Urinary bladder (tissue), 3 donors: ENCODE measurements at regions not wholly inside any gene's neighbourhood (a gene's known extent, or its start where the extent isn't known, plus 50 kb on each side); places are given as distances from the start of the nearest gene placed in this dataset.

ENCODE experiments used
- DNase-seq: peaks from one replicate; pipeline ENCODE4 v3.0.0-alpha.2; 2015; ENCODE audit errors: extremely low spot score
- H3K27ac ChIP-seq: one replicate; pipeline ENCODE4 v1.5.1; 2013; ENCODE audit warnings: low read depth, mild to moderate bottlenecking, moderate library complexity
- H3K36me3 ChIP-seq: one replicate; pipeline ENCODE4 v1.6.1; 2013; ENCODE audit warnings: mild to moderate bottlenecking, moderate library complexity; ENCODE audit not compliant: insufficient read depth
- H3K4me1 ChIP-seq: one replicate; pipeline ENCODE4 v1.6.1; 2013; ENCODE audit warnings: mild to moderate bottlenecking, moderate library complexity; ENCODE audit not compliant: insufficient read depth
- H3K4me3 ChIP-seq: one replicate; pipeline ENCODE4 v1.5.1; 2013; ENCODE audit warnings: low read depth, low read length
- WGBS: extraction: QIAGEN DNeasy Blood & Tissue Kit; methylation state at CpG from one replicate; pipeline ENCODE4 v1.1.7; 2013; 5-methylcytosine and 5-hydroxymethylcytosine counted together
- donor health status: healthy with polysubstance abuse.
- donor health status: healthy.

DNA sequence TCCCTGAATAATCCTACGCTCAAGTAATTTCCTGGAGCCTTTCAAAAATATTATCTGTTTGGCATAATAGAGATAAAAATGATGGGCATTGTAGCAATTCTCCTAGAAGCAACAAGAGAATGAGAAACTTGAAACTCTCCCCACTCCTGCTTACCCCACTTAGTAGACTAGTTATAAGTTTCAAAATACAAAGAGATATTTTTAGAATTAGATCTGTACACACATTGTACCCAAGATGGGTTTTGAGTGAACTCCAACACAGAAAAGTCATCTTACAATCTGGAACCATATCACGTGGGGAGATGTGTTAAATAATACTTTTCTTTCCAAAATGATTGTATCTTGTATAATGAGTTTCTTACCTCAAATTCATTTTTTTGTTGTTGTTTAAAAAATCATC is 484.9 kb downstream of the LPIN1 start:
- no peak for DNase-seq
- Histone ChIP-seq H3K36me3 (no peaks in the 10 kb centered on the region), H3K4me1 (no peaks in the 10 kb centered on the region), H3K4me3 (no peak overlapping the region), H3K27ac (no peak overlapping the region)
- 79% methylated on average over 2 of the region's 2 CpGs for WGBS

DNA sequence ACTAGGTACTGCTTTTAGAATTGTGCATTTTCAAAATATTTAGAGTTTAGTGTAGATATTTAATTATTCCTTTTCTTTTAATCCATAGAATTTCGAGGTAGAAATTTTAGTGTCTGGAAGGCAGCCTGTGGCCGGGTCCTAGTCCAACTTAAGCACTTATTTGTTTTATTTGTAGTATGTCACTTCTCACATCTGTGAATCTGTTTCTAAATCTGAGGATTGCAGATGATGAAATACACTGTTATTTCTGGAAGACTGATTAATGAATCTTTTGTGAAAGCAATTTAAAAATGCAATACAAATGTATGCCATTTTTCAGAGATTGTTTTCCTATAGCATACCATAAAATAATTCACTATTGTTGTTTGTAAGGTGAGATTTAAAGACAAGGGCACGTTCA is 483.9 kb upstream of the TRIB2 start:
- H3K36me3 ChIP-seq = no peaks in the 10 kb centered on the region
- no peaks in the 10 kb centered on the region for H3K4me1 ChIP-seq
- no peak for DNase-seq
- no peak overlapping the region for H3K27ac ChIP-seq
- no peak overlapping the region for H3K4me3 ChIP-seq
- 58% methylated on average over 3 of the region's 3 CpGs for WGBS

DNA sequence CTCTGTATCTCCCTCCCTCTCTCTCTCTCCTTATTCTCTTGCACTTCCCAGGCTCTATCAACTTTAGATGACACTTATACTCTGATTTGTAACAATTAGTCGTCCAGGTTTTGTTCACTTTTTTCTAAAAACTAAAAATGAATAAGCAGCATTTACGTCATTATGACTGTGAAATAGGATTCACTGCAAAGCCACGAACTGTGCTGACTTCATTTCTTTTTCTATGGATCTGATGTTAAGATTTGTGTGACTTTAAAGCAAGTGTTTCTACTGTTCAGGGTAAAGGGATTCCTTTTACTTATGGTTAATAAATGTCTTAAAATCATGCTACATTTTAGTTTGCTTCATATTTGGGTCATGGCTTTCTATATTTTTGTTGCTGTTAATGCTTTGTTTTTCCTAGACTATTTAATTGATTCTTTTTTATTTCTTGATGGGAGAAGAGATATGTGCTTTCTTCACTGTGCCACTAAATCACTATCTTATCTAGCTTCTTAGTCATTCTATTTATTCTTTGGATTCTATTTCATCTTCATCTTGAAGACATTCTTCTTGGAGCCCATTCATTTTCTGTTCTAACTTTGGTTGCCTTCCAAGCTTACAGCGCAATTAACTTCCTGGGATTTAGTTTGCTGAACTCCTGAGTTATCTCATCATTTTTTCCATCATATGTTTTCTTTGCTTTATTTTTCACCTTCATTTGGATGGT is 480.4 kb upstream of the TRIB2 start:
- Histone ChIP-seq H3K4me1 (no peaks in the 10 kb centered on the region), H3K36me3 (no peaks in the 10 kb centered on the region), H3K4me3 (no peak overlapping the region), H3K27ac (no peak overlapping the region)
- WGBS = 41% methylated on average over 4 of the region's 4 CpGs
- DNase-seq = no peak

DNA sequence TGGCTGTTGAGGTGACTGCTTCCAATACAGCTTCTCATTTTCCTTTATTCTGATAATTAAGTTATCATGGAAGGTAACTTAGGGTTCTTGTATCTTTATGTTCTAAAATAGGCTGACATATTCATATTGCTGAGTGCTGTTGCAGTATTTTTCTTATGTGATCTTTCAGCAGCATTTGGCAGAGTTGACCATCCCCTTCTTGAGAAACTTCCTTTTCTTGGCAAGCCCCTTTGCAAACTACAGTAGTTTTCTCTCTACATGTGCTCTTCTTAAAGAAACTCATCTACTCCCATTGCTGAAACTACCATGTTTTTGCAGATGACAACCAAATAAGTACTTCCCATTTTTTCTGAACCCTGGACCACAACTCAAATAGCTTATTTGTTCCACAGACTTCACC is 476.5 kb upstream of the TRIB2 start:
- no peaks in the 10 kb centered on the region for H3K4me1 ChIP-seq

DNA sequence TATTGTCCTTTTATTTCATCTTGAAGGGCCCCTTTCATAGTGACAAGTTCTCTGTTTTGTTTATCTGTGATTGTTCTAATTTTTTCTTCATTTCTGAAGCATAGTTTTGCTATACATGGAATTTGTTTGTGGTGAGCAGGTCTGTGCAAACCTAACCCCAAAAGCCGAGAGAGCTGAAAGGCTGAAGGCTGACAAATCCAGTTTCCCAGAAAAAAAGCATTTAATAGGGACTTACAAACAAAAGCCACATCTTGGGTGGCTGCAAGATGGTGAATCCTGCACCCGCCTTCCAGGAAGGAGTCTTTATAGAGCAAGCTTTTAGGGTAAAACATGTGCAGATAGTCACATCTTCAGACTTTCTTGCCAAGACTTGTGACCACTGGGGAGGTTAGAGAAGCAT is 473.4 kb upstream of the TRIB2 start:
- DNase-seq = no peak
- no peak overlapping the region for H3K27ac ChIP-seq
- no peak overlapping the region for H3K4me3 ChIP-seq
- 90% methylated on average over 2 of the region's 2 CpGs for WGBS
- no peaks in the 10 kb centered on the region for H3K4me1 ChIP-seq
- H3K36me3 ChIP-seq = no peaks in the 10 kb centered on the region

More for the DNA sequence above, 476.5 kb upstream of the TRIB2 start:
- no peak overlapping the region for H3K4me3 ChIP-seq
- H3K36me3 ChIP-seq = no peaks in the 10 kb centered on the region
- no peak for DNase-seq
- H3K27ac ChIP-seq = no peak overlapping the region

DNA sequence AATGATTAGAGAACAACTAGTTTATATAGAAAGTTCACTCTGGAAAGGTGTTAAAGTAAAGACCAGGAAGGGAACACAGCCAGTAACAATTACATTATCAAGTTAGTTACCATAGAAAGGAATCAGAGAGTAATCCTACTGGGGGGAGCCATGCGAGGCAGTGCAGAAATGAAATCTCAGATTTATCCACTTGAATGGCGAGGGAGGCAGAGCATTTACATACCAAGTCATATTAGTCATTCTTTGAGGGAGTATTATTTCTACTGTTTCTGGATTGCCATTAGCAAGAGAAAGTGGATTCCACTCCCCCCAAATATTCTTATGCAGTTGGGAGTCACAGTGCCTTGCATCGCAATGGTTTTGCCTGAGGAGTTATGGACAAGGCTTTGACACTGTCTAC is 472.7 kb upstream of the TRIB2 start:
- Histone ChIP-seq H3K4me3 (no peak overlapping the region), H3K4me1 (no peaks in the 10 kb centered on the region), H3K36me3 (no peaks in the 10 kb centered on the region), H3K27ac (no peak overlapping the region)
- no peak for DNase-seq
- WGBS = 68% methylated on average over 3 of the region's 3 CpGs

DNA sequence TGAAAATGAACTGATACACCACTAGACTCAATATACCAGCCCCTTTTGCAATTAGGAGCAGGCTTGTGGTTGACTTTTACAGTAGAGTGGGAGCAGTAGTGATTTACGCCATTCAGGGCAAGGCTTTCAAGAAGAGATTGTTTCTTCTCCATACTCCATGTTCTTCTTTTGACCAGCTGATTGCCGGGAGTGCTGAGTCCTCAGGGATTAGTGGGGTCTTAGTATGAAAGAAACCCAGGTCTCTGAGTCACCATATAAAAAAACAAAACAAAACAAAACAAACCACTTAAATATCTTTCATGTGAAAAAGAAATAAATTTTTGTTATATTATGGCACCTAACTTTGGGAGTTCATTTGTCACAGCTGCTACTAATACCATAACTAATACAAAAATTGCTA is 465.6 kb upstream of the TRIB2 start:
- H3K36me3 ChIP-seq = no peaks in the 10 kb centered on the region
- WGBS = 77% methylated on average over 2 of the region's 2 CpGs
- H3K27ac ChIP-seq = no peak overlapping the region
- H3K4me1 ChIP-seq = no peaks in the 10 kb centered on the region
- no peak overlapping the region for H3K4me3 ChIP-seq
- no peak for DNase-seq

DNA sequence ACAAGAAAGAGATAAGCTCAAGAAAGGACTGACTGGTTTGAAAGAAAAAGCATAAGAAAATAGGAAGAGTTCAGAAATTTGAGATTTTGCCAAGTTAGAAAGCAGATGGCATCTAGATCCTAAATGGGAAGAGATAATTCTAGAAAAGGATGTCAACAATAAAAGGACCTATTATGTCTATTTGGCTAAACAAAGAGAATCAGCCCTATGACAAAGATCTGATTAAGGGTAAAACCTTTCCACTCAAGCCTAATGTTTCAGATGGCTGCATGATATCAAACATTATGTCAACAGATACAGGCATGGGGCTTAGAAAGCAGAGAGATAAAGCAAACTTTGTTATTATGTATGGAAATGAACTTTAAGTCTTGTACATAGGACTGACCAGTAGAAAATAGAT is 465.0 kb upstream of the TRIB2 start:
- DNase-seq = no peak
- no peaks in the 10 kb centered on the region for H3K4me1 ChIP-seq
- no peak overlapping the region for H3K27ac ChIP-seq
- H3K4me3 ChIP-seq = no peak overlapping the region
- no peaks in the 10 kb centered on the region for H3K36me3 ChIP-seq

DNA sequence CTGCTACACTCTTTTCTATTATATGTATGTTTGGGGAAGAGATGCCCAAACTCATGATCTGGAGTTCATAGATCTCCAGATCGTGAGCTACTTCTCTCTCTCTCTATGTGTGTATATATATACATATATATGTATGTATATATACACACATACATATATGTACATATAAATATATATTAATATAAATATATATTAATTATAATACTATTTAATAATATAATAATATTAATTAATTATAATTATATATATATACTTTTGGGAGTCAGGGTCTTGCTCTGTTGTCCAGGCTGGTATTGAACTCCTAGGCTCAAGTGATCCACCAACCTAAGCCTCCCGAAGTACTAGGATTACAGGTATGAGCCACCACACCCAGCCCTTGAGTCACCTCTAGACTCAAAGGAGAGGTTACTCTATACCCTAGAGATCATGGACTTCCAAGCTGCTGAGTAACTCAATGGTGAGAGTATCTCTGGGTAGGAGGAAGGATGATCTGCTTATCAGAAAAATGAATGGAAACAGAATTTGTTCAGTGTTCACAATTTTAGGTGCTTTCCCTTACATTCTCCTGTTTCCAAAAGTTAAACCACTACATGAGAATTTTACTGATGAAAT is 463.5 kb upstream of the TRIB2 start:
- DNase-seq = no peak
- Histone ChIP-seq H3K4me3 (no peak overlapping the region), H3K27ac (no peak overlapping the region), H3K36me3 (no peaks in the 10 kb centered on the region), H3K4me1 (no peaks in the 10 kb centered on the region)
- 94% methylated on average over 2 of the region's 2 CpGs for WGBS

DNA sequence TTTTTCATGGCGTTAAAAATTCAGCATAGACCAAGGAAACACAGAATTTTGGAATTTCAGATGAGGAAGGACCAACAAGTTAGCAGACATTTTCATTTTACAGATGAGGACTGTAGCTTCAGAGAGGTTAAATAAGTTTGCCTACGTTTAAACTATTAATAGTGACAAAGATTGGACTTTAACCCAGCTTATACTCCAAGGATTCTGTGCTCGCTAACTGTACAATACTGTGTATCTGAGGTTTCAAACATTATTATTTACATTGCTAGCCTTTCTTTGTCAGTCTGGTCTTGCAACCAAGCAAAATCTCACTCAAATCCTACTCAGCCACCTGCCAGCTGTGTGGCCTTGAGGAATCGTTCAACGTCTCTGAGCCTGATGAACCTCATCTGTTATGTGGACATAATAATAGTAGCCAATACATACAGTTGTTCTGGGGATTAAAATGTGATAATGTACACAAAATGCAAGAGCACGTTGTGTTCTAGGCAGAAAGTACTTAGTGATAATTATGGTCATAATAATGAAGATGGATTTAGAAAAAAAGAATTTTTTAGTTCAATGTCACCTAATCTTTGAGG is 462.4 kb upstream of the TRIB2 start:
- 52% methylated on average over 6 of the region's 6 CpGs for whole genome bisulfite sequencing
- Histone ChIP-seq H3K27ac (no peak overlapping the region), H3K4me1 (no peaks in the 10 kb centered on the region), H3K36me3 (no peaks in the 10 kb centered on the region), H3K4me3 (no peak overlapping the region)
- DNase-seq = no peak

DNA sequence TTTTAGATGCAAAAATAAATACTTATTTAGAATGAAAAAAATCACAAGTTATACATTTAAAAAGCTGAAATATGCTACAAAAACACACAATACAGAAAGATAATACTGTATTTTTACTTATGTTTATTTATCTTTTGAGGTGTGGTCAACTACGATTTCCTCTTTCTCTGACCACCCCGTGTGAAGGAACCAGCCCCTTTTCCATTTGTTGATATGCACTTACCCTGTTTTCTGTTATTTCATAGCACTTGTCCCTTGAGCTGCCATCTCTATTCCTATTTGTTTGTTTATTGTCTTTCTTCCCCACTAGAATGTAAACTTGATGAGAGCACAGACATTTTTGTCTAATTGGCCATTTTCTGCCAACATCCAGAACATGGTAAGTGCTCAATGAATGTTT is 460.5 kb upstream of the TRIB2 start:
- DNase-seq = no peak
- H3K36me3 ChIP-seq = no peaks in the 10 kb centered on the region
- no peak overlapping the region for H3K4me3 ChIP-seq
- H3K4me1 ChIP-seq = no peaks in the 10 kb centered on the region
- WGBS = 76% methylated on average over 2 of the region's 2 CpGs
- H3K27ac ChIP-seq = no peak overlapping the region

DNA sequence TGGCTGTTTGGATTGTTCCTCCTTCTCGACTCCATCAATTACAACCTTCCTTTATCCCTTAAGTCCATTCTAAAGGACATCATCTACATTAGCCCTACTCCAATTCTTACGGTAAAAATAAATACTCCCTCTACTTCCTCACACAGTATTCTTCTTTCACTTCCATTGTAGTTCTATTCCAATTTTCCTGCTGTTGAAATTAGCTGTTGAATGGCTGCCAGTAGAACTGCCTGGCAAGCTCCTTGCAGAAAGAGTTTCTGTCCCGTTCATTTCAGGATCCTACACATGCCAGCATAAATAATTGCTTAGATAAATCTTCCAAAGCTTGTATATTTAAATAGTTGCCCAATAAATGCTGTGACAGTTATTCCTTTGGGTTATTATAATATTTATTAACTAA is 459.3 kb upstream of the TRIB2 start:
- no peak overlapping the region for H3K27ac ChIP-seq
- no peaks in the 10 kb centered on the region for H3K4me1 ChIP-seq
- 28% methylated on average over 3 of the region's 3 CpGs for WGBS
- no peak overlapping the region for H3K4me3 ChIP-seq
- DNase-seq = no peak
- no peaks in the 10 kb centered on the region for H3K36me3 ChIP-seq

DNA sequence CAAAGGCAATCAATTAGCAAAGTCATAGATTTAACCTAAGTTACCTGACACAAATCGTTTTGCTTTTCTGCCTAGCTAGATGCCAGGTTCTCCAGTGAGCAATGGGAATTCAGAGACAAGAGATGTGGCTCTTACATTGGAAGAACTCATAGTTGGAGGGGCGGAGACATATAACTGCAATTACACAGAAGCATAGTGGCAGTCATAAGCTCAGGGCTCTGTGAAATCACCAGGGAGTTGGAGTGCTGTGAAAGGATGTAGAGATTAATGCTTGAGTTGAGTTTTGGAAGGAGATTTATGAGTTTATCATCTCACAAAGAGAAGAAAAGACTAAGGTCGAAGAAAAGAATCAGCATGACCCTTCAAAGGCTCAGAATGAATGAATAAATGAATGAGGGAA is 457.2 kb upstream of the TRIB2 start:
- H3K4me3 ChIP-seq = no peak overlapping the region
- no peak overlapping the region for H3K27ac ChIP-seq
- H3K4me1 ChIP-seq = no peaks in the 10 kb centered on the region
- WGBS = 93% methylated on average over 3 of the region's 3 CpGs
- H3K36me3 ChIP-seq = no peaks in the 10 kb centered on the region
- no peak for DNase-seq

DNA sequence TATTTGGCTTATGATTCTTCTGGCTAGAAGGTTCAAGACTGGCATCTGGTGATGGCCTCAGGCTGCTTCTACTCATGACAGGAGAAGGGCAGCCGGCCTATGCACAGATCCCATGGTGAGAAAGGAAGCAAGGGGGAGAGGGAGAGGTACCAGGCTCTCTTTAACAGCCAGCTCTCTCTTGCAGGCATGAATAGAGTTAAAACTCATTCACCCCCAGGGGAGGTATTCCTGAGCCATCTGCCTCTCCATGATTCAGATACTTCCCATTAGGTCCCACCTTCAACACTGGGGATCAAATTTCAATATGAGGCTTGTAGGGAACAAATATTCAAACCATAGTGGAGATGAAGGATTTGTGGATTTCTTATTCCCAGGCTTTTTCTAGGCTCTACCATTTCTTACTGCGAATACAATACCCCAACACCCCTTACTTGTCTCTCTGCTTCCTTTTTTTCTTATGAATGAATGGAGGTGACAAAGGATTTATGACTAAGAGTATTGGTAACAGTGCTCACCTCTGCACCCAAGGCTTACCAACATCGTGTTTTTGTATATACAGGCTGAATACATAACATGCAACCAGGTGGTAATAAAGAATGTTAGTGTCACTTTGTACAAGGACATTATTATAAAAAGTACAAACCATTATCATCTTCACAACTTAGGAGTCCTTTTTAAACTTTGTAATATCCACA is 454.6 kb upstream of the TRIB2 start:
- WGBS = 82% methylated on average over 3 of the region's 3 CpGs
- Histone ChIP-seq H3K4me1 (no peaks in the 10 kb centered on the region), H3K27ac (no peak overlapping the region), H3K36me3 (no peaks in the 10 kb centered on the region), H3K4me3 (no peak overlapping the region)
- no peak for DNase-seq
